HG03457 (cell line): ENCODE measurements at regions not wholly inside any gene's neighbourhood (a gene's known extent, or its start where the extent isn't known, plus 50 kb on each side); places are given as distances from the start of the nearest gene placed in this dataset.
"Not testable (repeated sequence)": the region's sequence is repeated elsewhere in the genome, so short reads cannot be mapped to it uniquely, and the experiment has no call there.

Source experiments
- ATAC-seq: cut with Tn5 transposase; IDR thresholded peaks from one replicate; pipeline ENCODE4 v1.9.1; 2021; ENCODE audit warnings: moderate number of reproducible peaks; ENCODE audit not compliant: unreplicated experiment

- ATAC-seq = not testable (repeated sequence)
These were observed 278.8 kb downstream of the FAM47B start for GRCh38 chrX:35221391-35221790.

- ATAC-seq = no peak
These were observed 301.6 kb downstream of the FAM47B start for GRCh38 chrX:35244088-35244741.

- no peak for ATAC-seq
These were observed 302.4 kb downstream of the FAM47B start for GRCh38 chrX:35244796-35245508.

GRCh38 chrX:35251226-35251625 is 308.6 kb downstream of the FAM47B start:
- ATAC-seq = no peak

GRCh38 chrX:35276115-35276514 is 333.5 kb downstream of the FAM47B start:
- no peak for ATAC-seq

- no peak for ATAC-seq
These were observed 342.8 kb downstream of the FAM47B start for GRCh38 chrX:35285289-35285962.

GRCh38 chrX:35288657-35289056 is 346.1 kb downstream of the FAM47B start:
- ATAC-seq = no peak

GRCh38 chrX:35289952-35290351 is 347.4 kb downstream of the FAM47B start:
- no peak for ATAC-seq

GRCh38 chrX:35291013-35291412 is 348.4 kb downstream of the FAM47B start:
- ATAC-seq = no peak

GRCh38 chrX:35292522-35292921 is 349.9 kb downstream of the FAM47B start:
- ATAC-seq = no peak

GRCh38 chrX:35305037-35305436 is 362.4 kb downstream of the FAM47B start:
- ATAC-seq = not testable (repeated sequence)

GRCh38 chrX:35339796-35340195 is 397.2 kb downstream of the FAM47B start:
- ATAC-seq = no peak

GRCh38 chrX:35340465-35340864 is 397.9 kb downstream of the FAM47B start:
- no peak for ATAC-seq

- no peak for ATAC-seq
These were observed 408.6 kb downstream of the FAM47B start for GRCh38 chrX:35351212-35351611.

- no peak for ATAC-seq
These were observed 409.3 kb downstream of the FAM47B start for GRCh38 chrX:35351795-35352483.

- ATAC-seq = no peak
These were observed 415.1 kb downstream of the FAM47B start for GRCh38 chrX:35357656-35358055.

- no peak for ATAC-seq
These were observed 420.3 kb downstream of the FAM47B start for GRCh38 chrX:35362866-35363265.

- ATAC-seq = no peak
These were observed 424.0 kb upstream of the MAGEB16 start for GRCh38 chrX:35374116-35374515.

- peak; percentile 69 for ATAC-seq
These were observed 417.1 kb upstream of the MAGEB16 start for GRCh38 chrX:35380808-35381700.

- ATAC-seq = not testable (repeated sequence)
These were observed 416.4 kb upstream of the MAGEB16 start for GRCh38 chrX:35381709-35382108.
